ENCODE measurements at regions not wholly inside any gene's neighbourhood (a gene's known extent, or its start where the extent isn't known, plus 50 kb on each side); places are given as distances from the start of the nearest gene placed in this dataset.

- Histone ChIP-seq H3K9me3 (no peaks in the 10 kb centered on the region), H3K27me3 (no peaks in the 10 kb centered on the region), H3K4me3 (no peak overlapping the region), H3K36me3 (no peaks in the 10 kb centered on the region), H3K4me1 (peaks cover 11 to 37% (median 20%) of the 10 kb centered on the region in 4 donors), H3K27ac (no peak overlapping the region)
- no peak for TF ChIP-seq EP300 (IDR thresholded peaks at IDR 0.05)
- no peak for TF ChIP-seq POLR2A (IDR thresholded peaks at IDR 0.05)
- no peak for TF ChIP-seq POLR2AphosphoS5 (IDR thresholded peaks at IDR 0.05)
- TF ChIP-seq, protein P1, sequence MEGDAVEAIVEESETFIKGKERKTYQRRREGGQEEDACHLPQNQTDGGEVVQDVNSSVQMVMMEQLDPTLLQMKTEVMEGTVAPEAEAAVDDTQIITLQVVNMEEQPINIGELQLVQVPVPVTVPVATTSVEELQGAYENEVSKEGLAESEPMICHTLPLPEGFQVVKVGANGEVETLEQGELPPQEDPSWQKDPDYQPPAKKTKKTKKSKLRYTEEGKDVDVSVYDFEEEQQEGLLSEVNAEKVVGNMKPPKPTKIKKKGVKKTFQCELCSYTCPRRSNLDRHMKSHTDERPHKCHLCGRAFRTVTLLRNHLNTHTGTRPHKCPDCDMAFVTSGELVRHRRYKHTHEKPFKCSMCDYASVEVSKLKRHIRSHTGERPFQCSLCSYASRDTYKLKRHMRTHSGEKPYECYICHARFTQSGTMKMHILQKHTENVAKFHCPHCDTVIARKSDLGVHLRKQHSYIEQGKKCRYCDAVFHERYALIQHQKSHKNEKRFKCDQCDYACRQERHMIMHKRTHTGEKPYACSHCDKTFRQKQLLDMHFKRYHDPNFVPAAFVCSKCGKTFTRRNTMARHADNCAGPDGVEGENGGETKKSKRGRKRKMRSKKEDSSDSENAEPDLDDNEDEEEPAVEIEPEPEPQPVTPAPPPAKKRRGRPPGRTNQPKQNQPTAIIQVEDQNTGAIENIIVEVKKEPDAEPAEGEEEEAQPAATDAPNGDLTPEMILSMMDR (IDR thresholded peaks at IDR 0.05) = no peak
- intact Hi-C loops (cut with DNase I; ENCODE audit: low total_unique reads) = no loop called here
- no peak for DNase-seq
- 82 to 91% (median 89%) methylated on average over 3 of the region's 3 CpGs for WGBS, 5 donors
Observed at GRCh38 chr6:134680021-134680420, 269.9 kb downstream of the ALDH8A1 start.

- intact Hi-C loops (cut with DNase I; ENCODE audit: low total_unique reads) = no loop called here
- H3K4me3 ChIP-seq = no peak overlapping the region
- 30 to 50% (median 40%) methylated on average over 7 of the region's 7 CpGs for WGBS, 5 donors
- DNase-seq = peak; percentile 80 to 94
- H3K27me3 ChIP-seq = no peaks in the 10 kb centered on the region
- H3K36me3 ChIP-seq = no peaks in the 10 kb centered on the region
- peaks cover 11 to 37% (median 20%) of the 10 kb centered on the region in 4 donors for H3K4me1 ChIP-seq
- H3K27ac ChIP-seq = no peak overlapping the region
- no peaks in the 10 kb centered on the region for H3K9me3 ChIP-seq
- TF ChIP-seq, protein P1 (IDR thresholded peaks at IDR 0.05) = no peak
- no peak for TF ChIP-seq POLR2A (IDR thresholded peaks at IDR 0.05)
- peak in 2 of 3 donors; percentile 12 to 14 for TF ChIP-seq POLR2AphosphoS5 (IDR thresholded peaks at IDR 0.05)
- TF ChIP-seq EP300 (IDR thresholded peaks at IDR 0.05) = no peak
Observed at GRCh38 chr6:134678436-134678889, 271.4 kb downstream of the ALDH8A1 start.

DNA sequence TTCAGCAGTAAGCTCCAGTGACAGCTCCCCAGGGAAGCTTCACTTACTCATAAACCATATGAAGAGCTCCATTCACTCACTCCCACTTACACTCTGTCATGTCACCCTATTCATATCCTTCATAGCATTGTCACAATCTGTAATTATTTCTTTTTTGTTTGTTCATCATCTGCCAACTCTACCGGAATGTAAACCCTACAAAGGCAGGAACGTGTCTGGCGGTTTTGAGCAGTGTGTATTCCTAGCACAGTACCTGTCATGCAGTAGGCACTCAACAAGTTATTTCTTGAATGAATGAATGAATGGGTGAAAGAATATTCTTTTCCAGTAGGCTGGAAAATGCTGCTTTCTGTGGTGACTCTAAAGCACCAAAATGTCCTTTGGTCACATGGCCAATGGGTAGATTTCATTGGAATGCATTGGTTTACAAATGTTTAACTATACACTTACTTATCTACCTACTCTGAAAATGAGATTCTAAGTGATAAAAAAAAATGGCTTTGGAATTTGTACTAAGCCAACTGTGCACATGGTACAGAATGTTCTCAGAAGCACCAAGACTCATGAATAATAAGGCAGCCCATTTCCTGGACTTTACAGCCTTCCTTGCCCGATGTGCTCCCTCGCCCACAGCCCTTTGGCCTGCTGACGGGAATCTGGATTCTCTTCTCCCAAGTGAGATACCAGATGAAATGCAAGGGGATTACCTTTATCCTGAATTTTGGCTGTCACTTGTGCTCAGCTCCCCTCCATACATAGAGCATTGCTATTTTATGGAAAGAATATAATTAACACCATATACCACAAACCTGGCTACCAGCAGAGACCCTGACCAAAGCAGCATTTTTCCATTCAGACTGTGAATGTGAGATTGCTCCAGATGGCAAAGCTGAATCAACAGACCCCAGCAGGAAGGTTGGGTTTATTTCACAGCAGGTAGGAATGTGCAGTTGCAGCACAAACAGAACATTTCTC lies 273.3 kb downstream of the ALDH8A1 start:
- Histone ChIP-seq H3K4me3 (no peak overlapping the region), H3K27ac (peak overlapping the region; percentile 56 to 79 (median 64)), H3K4me1 (peaks cover 11 to 37% (median 20%) of the 10 kb centered on the region in 4 donors), H3K36me3 (no peaks in the 10 kb centered on the region), H3K27me3 (no peaks in the 10 kb centered on the region), H3K9me3 (no peaks in the 10 kb centered on the region)
- TF ChIP-seq, protein P1 (IDR thresholded peaks at IDR 0.05) = no peak
- no peak for TF ChIP-seq EP300 (IDR thresholded peaks at IDR 0.05)
- no peak for TF ChIP-seq POLR2A (IDR thresholded peaks at IDR 0.05)
- TF ChIP-seq POLR2AphosphoS5 (IDR thresholded peaks at IDR 0.05) = peak in 2 of 3 donors; percentile 38 to 67
- intact Hi-C loops (cut with DNase I; ENCODE audit: low total_unique reads) = no loop called here
- WGBS, 5 donors = 33 to 67% (median 55%) methylated on average over 6 of the region's 6 CpGs
- DNase-seq = peak; percentile 31 to 49

DNA sequence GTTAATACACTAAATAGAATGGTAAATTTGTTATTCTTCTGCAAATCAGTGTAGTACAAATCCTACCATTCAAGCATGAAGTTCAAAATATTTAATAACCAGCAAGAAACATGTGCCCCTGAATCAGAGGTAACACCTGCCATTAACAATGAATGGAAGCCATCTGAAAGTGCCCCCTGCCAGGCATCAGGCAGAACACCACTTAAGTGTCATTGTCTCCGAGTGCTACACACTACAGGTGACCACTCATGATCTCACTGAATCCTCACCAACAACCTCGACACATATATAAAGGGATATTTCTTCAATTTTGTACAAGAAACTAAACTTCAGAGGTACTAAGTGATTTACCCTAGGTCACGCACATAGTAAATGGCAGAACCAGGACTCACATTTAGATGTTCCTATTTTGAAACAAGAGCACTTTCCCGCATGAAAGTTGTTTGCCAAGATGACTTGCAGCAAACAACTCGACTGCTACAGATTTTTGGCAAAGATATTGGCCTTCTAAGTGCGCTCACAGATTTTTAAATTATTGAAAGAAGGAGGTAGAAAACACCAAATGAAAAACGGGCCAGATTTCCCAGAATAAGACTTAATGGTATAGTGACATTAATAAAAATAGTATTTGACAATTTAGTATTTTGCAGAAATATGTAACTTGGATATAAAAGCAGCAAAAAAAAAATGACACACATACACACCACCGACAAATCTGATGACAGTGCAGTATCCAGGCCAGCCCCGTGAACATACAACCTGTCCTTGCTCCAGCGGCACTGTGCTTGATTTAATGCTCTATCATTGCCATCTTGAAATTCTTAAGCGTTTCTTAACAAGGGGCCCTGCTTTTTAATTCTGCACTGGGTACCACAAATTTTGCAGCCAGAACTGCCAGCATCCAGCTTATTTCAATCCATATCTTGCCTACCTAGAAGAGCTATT lies 274.5 kb downstream of the ALDH8A1 start:
- no peaks in the 10 kb centered on the region for H3K27me3 ChIP-seq
- 83 to 92% (median 89%) methylated on average over 11 of the region's 11 CpGs for WGBS, 5 donors
- TF ChIP-seq POLR2AphosphoS5 (IDR thresholded peaks at IDR 0.05) (no peak), POLR2A (IDR thresholded peaks at IDR 0.05) (no peak), EP300 (IDR thresholded peaks at IDR 0.05) (no peak)
- TF ChIP-seq, protein P1 (IDR thresholded peaks at IDR 0.05) = no peak
- H3K27ac ChIP-seq = peak overlapping the region in 2 of 5 donors; percentile 56 to 71
- peaks cover 11 to 37% (median 20%) of the 10 kb centered on the region in 4 donors for H3K4me1 ChIP-seq
- intact Hi-C loops (cut with DNase I; ENCODE audit: low total_unique reads) = no loop called here
- no peaks in the 10 kb centered on the region for H3K9me3 ChIP-seq
- no peaks in the 10 kb centered on the region for H3K36me3 ChIP-seq
- no peak for DNase-seq
- no peak overlapping the region for H3K4me3 ChIP-seq
